WTC11 (cell line): ENCODE measurements at regions not wholly inside any gene's neighbourhood (a gene's known extent, or its start where the extent isn't known, plus 50 kb on each side); places are given as distances from the start of the nearest gene placed in this dataset.

ENCODE experiments used
- CTCF ChIP-seq: fragments of 200-600 bp; IDR thresholded peaks from 2 replicates; pipeline ENCODE4 v1.8.0; 2022; ENCODE audit warnings: antibody characterized with exemption
- IRF1 ChIP-seq: sonication (generic); formaldehyde crosslinking; IDR thresholded peaks from 2 replicates; pipeline ENCODE4 v1.8.0; 2023; ENCODE audit warnings: missing genetic modification reagents
- TF ChIP-seq, protein P1 (sequence below): sonication (generic); formaldehyde crosslinking; IDR thresholded peaks from 2 replicates; pipeline ENCODE4 v1.8.1; 2023; ENCODE audit warnings: mild to moderate bottlenecking, missing genetic modification reagents, moderate library complexity

DNA sequence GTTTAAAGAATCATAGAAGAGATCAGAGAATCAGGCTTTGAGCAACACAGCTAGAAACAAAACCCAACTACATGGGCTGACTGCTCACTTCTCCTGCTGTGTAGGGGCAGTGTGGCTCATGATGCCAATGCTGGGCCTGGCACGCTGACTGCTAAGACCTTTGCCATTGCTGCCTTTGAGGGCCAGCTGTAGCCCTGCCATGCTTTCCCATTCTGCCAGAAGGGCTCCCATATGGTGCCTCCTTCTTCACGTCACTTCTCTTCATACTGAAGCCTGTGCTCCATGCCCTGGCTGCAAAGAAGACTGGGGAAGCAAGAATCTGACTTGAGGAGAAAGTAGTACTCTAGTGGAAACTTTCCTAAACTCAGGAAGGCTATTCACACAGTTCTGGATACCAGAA lies 232.9 kb downstream of the UTP18 start:
- TF ChIP-seq CTCF (no peak), IRF1 (CRISPR knock-in tag) (no peak)
- TF ChIP-seq, protein P1, sequence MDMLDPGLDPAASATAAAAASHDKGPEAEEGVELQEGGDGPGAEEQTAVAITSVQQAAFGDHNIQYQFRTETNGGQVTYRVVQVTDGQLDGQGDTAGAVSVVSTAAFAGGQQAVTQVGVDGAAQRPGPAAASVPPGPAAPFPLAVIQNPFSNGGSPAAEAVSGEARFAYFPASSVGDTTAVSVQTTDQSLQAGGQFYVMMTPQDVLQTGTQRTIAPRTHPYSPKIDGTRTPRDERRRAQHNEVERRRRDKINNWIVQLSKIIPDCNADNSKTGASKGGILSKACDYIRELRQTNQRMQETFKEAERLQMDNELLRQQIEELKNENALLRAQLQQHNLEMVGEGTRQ (CRISPR knock-in tag): no peak
